HEK293 (cell line): ENCODE measurements at regions not wholly inside any gene's neighbourhood (a gene's known extent, or its start where the extent isn't known, plus 50 kb on each side); places are given as distances from the start of the nearest gene placed in this dataset.

Source experiments
- CTCF ChIP-seq: fragments of 450-650 bp; formaldehyde crosslinking; IDR thresholded peaks from 2 replicates; pipeline ENCODE4 v1.5.1; 2016; ENCODE audit warnings: missing biosample characterization, missing genetic modification characterization
- FEZF1 ChIP-seq: fragments of 450-650 bp; formaldehyde crosslinking; IDR thresholded peaks from 2 replicates; pipeline ENCODE4 v1.5.1; 2016; ENCODE audit warnings: missing biosample characterization, missing genetic modification characterization
- PRDM10 ChIP-seq: fragments of 450-650 bp; formaldehyde crosslinking; IDR thresholded peaks from 2 replicates; pipeline ENCODE4 v1.5.1; 2016; ENCODE audit warnings: missing biosample characterization, missing genetic modification characterization
- REST ChIP-seq: fragments of 450-650 bp; formaldehyde crosslinking; IDR thresholded peaks from 2 replicates; pipeline ENCODE4 v1.5.1; 2016; ENCODE audit warnings: missing biosample characterization, missing genetic modification characterization
- YY1 ChIP-seq: fragments of 450-650 bp; formaldehyde crosslinking; IDR thresholded peaks from 2 replicates; pipeline ENCODE4 v1.5.1; 2018; ENCODE audit warnings: missing biosample characterization, missing genetic modification characterization
- ZBTB49 ChIP-seq: fragments of 450-650 bp; formaldehyde crosslinking; IDR thresholded peaks from 2 replicates; pipeline ENCODE4 v1.5.1; 2016; ENCODE audit warnings: missing biosample characterization, missing genetic modification characterization, low read depth
- ZNF155 ChIP-seq: fragments of 450-650 bp; formaldehyde crosslinking; IDR thresholded peaks from 2 replicates; pipeline ENCODE4 v1.5.1; 2016; ENCODE audit warnings: missing biosample characterization, missing genetic modification characterization
- ZNF280D ChIP-seq: fragments of 450-650 bp; formaldehyde crosslinking; IDR thresholded peaks from 2 replicates; pipeline ENCODE4 v1.5.1; 2016; ENCODE audit warnings: missing biosample characterization, missing genetic modification characterization
- ZNF501 ChIP-seq: fragments of 450-650 bp; formaldehyde crosslinking; IDR thresholded peaks from 2 replicates; pipeline ENCODE4 v1.5.1; 2016; ENCODE audit warnings: missing biosample characterization, missing genetic modification characterization
- ZNF518A ChIP-seq: fragments of 450-650 bp; formaldehyde crosslinking; conservative IDR thresholded peaks from 2 replicates; pipeline ENCODE4 v1.5.1; 2016; ENCODE audit warnings: low read depth, missing biosample characterization, missing genetic modification characterization
- ZNF521 ChIP-seq: fragments of 450-650 bp; formaldehyde crosslinking; IDR thresholded peaks from 2 replicates; pipeline ENCODE4 v1.5.1; 2017; ENCODE audit warnings: missing biosample characterization, mild to moderate bottlenecking, missing genetic modification characterization
- ZNF585B ChIP-seq: fragments of 450-650 bp; formaldehyde crosslinking; IDR thresholded peaks from 2 replicates; pipeline ENCODE4 v1.5.1; 2016; ENCODE audit warnings: missing biosample characterization, missing genetic modification characterization
- ZSCAN23 ChIP-seq: fragments of 450-650 bp; formaldehyde crosslinking; IDR thresholded peaks from 2 replicates; pipeline ENCODE4 v1.5.1; 2016; ENCODE audit warnings: missing biosample characterization, missing genetic modification characterization

GRCh38 chr11:80162387-80162786 lies 721.6 kb upstream of the TENM4 start:
- TF ChIP-seq ZNF585B (tag by site-specific recombination): no peak
- no peak for TF ChIP-seq ZNF518A (tag by site-specific recombination)
- no peak for TF ChIP-seq ZSCAN23 (tag by site-specific recombination)
- no peak for TF ChIP-seq ZNF155 (tag by site-specific recombination)
- TF ChIP-seq FEZF1 (tag by site-specific recombination): no peak
- TF ChIP-seq ZBTB49 (tag by site-specific recombination): no peak
- no peak for TF ChIP-seq ZNF521 (tag by site-specific recombination)
- no peak for TF ChIP-seq PRDM10 (tag by site-specific recombination)
- TF ChIP-seq ZNF280D (tag by site-specific recombination): no peak
- TF ChIP-seq REST (tag by site-specific recombination): no peak
- TF ChIP-seq ZNF501 (tag by site-specific recombination): no peak
- TF ChIP-seq CTCF (tag by site-specific recombination): no peak
- no peak for TF ChIP-seq YY1 (tag by site-specific recombination)
